ENCODE measurements at regions not wholly inside any gene's neighbourhood (a gene's known extent, or its start where the extent isn't known, plus 50 kb on each side); places are given as distances from the start of the nearest gene placed in this dataset.

DNA sequence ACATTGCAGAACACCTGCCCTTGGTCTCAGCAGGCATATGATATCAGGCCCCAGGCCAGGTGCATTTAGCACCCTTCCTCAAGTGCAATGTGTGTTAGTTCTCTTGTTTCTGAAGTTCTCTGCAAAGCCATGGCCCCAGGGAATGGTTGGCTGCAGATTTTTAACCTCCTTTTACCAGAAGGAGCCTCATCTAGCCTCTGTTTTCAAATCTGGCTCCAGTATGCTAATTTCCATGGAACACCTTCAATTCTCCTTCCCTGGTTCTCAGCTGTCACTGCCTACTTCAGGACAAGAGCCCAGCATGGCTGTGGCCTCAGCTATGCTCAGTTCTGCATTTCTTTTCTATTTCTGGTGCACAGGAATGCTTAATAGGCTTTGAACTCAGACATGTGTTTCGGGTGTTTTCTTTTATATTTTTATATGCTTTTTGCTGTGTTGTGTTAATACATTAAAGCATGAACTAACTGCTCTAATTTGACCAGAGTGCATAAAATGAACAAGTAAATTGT is 51.6 kb upstream of the OGFRL1 start:
- TF ChIP-seq CTCF (conservative IDR thresholded peaks at IDR 0.05) (no peak), ZFX (IDR thresholded peaks at IDR 0.05) (no peak)
